Colonic mucosa (tissue), 4 donors: ENCODE measurements at regions not wholly inside any gene's neighbourhood (a gene's known extent, or its start where the extent isn't known, plus 50 kb on each side); places are given as distances from the start of the nearest gene placed in this dataset.
"Not testable (repeated sequence)": the region's sequence is repeated elsewhere in the genome, so short reads cannot be mapped to it uniquely, and the experiment has no call there.

Source experiments
- DNase-seq: peaks from one replicate; pipeline ENCODE4 v3.0.0-alpha.2; 2020
- H3K27ac ChIP-seq: fragments of 200-600 bp; one replicate; pipeline ENCODE4 v1.8.0; 2021
- H3K27me3 ChIP-seq: fragments of 200-600 bp; one replicate; pipeline ENCODE4 v1.8.0; 2021
- H3K36me3 ChIP-seq: fragments of 200-600 bp; one replicate; pipeline ENCODE4 v1.8.0; 2021
- H3K4me1 ChIP-seq: fragments of 200-600 bp; one replicate; pipeline ENCODE4 v1.8.0; 2021; ENCODE audit warnings: mild to moderate bottlenecking
- H3K4me3 ChIP-seq: fragments of 200-600 bp; one replicate; pipeline ENCODE4 v1.8.0; 2021
- H3K9ac ChIP-seq, 2 donors: one replicate each; pipeline ENCODE4 v1.7.0; 2013; ENCODE audit warnings: control low read depth in 2 of 2, low read depth in 2 of 2, low read length in 2 of 2
- H3K9me3 ChIP-seq: fragments of 200-600 bp; one replicate; pipeline ENCODE4 v1.8.0; 2021
- CTCF ChIP-seq: fragments of 200-600 bp; IDR thresholded peaks from one replicate; pipeline ENCODE4 v1.8.0; 2022; ENCODE audit warnings: antibody characterized with exemption, mild to moderate bottlenecking
- intact Hi-C: fragments of 100-400 bp; cut with DNase I; formaldehyde crosslinking; loops from one replicate; pipeline ENCODE4 v1.14.1; 2022
- donor health status: healthy.
- donor health status: DM: no; HTN: no; CAD: no.
- donor health status: DM: no; HTN: no; CAD: no.

GRCh38 chr4:178003098-178003657 lies 560.9 kb upstream of the AGA start:
- H3K4me1 ChIP-seq: no peaks in the 10 kb centered on the region
- H3K4me3 ChIP-seq: no peak overlapping the region
- no peak for DNase-seq
- no peaks in the 10 kb centered on the region for H3K36me3 ChIP-seq
- H3K9ac ChIP-seq: no peak overlapping the region
- intact Hi-C loops: no loop called here
- TF ChIP-seq CTCF: no peak
- H3K27me3 ChIP-seq: no peaks in the 10 kb centered on the region
- no peak overlapping the region for H3K27ac ChIP-seq
- no peaks in the 10 kb centered on the region for H3K9me3 ChIP-seq

- intact Hi-C loops: no loop called here
- H3K27ac ChIP-seq: no peak overlapping the region
- no peak overlapping the region for H3K9ac ChIP-seq
- no peaks in the 10 kb centered on the region for H3K36me3 ChIP-seq
- no peaks in the 10 kb centered on the region for H3K9me3 ChIP-seq
- no peak for TF ChIP-seq CTCF
- no peaks in the 10 kb centered on the region for H3K27me3 ChIP-seq
- no peaks in the 10 kb centered on the region for H3K4me1 ChIP-seq
- DNase-seq: no peak
- H3K4me3 ChIP-seq: no peak overlapping the region
These were observed 568.4 kb upstream of the AGA start for GRCh38 chr4:178010596-178010995.

- H3K4me3 ChIP-seq, intact Hi-C loops, DNase-seq, H3K27ac ChIP-seq, H3K4me1 ChIP-seq, H3K36me3 ChIP-seq, H3K9me3 ChIP-seq, H3K27me3 ChIP-seq, H3K9ac ChIP-seq: not testable (repeated sequence)
These were observed 572.8 kb upstream of the AGA start for GRCh38 chr4:178015046-178015445.

GRCh38 chr4:178026999-178027398 lies 584.8 kb upstream of the AGA start:
- H3K4me3 ChIP-seq: no peak overlapping the region
- intact Hi-C loops: no loop called here
- no peak overlapping the region for H3K27ac ChIP-seq
- no peak for DNase-seq
- no peak for TF ChIP-seq CTCF
- H3K9me3 ChIP-seq: no peaks in the 10 kb centered on the region
- no peaks in the 10 kb centered on the region for H3K27me3 ChIP-seq
- H3K9ac ChIP-seq: no peak overlapping the region
- H3K4me1 ChIP-seq: no peaks in the 10 kb centered on the region
- H3K36me3 ChIP-seq: no peaks in the 10 kb centered on the region

GRCh38 chr4:178027796-178028195 lies 585.6 kb upstream of the AGA start:
- no peak overlapping the region for H3K4me3 ChIP-seq
- TF ChIP-seq CTCF: no peak
- no peak for DNase-seq
- intact Hi-C loops: no loop called here
- no peaks in the 10 kb centered on the region for H3K27me3 ChIP-seq
- H3K4me1 ChIP-seq: no peaks in the 10 kb centered on the region
- no peak overlapping the region for H3K9ac ChIP-seq
- H3K27ac ChIP-seq: no peak overlapping the region
- no peaks in the 10 kb centered on the region for H3K36me3 ChIP-seq
- no peaks in the 10 kb centered on the region for H3K9me3 ChIP-seq

- no peak for TF ChIP-seq CTCF
- intact Hi-C loops: no loop called here
- no peaks in the 10 kb centered on the region for H3K27me3 ChIP-seq
- no peak overlapping the region for H3K27ac ChIP-seq
- no peak overlapping the region for H3K4me3 ChIP-seq
- DNase-seq: no peak
- no peaks in the 10 kb centered on the region for H3K4me1 ChIP-seq
- H3K9ac ChIP-seq: no peak overlapping the region
- H3K9me3 ChIP-seq: no peaks in the 10 kb centered on the region
- no peaks in the 10 kb centered on the region for H3K36me3 ChIP-seq
These were observed 586.2 kb upstream of the AGA start for GRCh38 chr4:178028481-178028880.
